ENCODE measurements at regions not wholly inside any gene's neighbourhood (a gene's known extent, or its start where the extent isn't known, plus 50 kb on each side); places are given as distances from the start of the nearest gene placed in this dataset.

DNA sequence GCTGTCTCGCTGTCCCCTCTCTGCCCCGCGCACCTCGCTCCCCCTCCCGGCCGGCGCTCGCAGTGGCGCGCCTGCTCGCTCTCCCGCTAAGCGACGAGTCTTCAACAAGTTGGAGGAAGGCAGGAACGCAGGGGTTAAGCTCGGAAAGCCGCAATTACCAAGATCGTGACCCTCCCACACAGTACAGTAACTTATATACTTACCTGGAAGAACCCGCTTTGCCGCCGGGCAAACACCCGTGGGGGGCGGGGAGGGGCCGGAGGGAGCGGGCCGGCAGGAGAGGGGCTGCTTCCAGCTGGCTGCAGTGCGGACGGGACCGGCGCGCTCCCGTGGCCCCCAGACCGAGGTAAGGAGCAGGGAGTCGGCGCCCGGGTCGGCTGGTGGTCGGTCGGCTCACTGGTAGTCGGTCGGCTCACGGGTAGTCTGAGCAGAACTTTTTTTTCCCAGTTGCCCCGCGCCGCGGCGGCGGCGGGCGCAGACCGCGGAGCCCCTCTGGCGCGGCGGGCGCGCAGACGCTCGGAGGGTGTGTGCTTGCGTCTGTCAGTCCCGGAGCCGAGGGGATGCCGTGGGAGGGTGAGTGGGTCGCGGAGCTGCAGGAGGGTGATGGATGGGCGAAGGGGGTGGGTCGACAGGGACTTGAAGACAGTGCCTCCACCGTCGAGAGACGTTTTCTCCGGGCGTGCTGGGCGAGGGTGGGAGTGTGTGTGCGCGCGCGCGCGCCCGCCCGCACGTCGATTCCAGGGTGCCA lies 101.2 kb upstream of the HSD17B12 start:
- TF ChIP-seq, protein P1, sequence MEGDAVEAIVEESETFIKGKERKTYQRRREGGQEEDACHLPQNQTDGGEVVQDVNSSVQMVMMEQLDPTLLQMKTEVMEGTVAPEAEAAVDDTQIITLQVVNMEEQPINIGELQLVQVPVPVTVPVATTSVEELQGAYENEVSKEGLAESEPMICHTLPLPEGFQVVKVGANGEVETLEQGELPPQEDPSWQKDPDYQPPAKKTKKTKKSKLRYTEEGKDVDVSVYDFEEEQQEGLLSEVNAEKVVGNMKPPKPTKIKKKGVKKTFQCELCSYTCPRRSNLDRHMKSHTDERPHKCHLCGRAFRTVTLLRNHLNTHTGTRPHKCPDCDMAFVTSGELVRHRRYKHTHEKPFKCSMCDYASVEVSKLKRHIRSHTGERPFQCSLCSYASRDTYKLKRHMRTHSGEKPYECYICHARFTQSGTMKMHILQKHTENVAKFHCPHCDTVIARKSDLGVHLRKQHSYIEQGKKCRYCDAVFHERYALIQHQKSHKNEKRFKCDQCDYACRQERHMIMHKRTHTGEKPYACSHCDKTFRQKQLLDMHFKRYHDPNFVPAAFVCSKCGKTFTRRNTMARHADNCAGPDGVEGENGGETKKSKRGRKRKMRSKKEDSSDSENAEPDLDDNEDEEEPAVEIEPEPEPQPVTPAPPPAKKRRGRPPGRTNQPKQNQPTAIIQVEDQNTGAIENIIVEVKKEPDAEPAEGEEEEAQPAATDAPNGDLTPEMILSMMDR (IDR thresholded peaks at IDR 0.05): peak; percentile 31
- Histone ChIP-seq H3K4me1 (peaks cover 39% of the 10 kb centered on the region), H3K36me3 (ENCODE audit: insufficient read depth in 1 of 2, low read depth in 1 of 2) (no peaks in the 10 kb centered on the region), H3K27me3 (ENCODE audit: insufficient read depth in 3 of 3, low read length in 2 of 3) (peaks cover 4 to 98% (median 43%) of the 10 kb centered on the region in 3 donors), H3K9me3 (no peaks in the 10 kb centered on the region), H3K27ac (no peak overlapping the region), H3K4me3 (peak overlapping the region; percentile 75)
- 0% methylated on average over 55 to 83 of the region's 83 CpGs for WGBS, 3 donors
- ATAC-seq (peak; percentile 52 to 75 (median 52)), DNase-seq (no peak)
- intact Hi-C loops (cut with DNase I): loop anchor here in 1 of 2 donors (10.0 kb wide), 1 partner anchor 135 kb away; no protein-coding TSS in a partner anchor

DNA sequence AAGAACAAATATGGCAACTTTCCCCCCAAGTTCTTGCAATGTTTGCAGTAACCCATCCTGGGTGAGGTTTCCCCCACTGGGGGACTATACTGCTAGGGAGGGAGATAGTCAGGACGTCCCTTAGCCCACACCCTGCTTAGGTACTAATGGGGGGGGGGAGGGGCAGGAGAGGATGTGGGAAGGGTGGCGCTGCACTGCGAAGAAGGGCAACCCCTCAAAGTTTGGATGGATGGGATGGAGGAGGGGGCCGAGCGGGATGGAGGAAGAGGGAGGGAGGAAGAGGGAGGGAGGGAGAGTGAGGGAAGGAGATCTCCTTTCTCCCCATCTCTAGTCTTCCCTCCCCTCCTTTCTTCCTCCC lies 100.6 kb upstream of the HSD17B12 start:
- H3K4me1 ChIP-seq: peaks cover 36% of the 10 kb centered on the region

DNA sequence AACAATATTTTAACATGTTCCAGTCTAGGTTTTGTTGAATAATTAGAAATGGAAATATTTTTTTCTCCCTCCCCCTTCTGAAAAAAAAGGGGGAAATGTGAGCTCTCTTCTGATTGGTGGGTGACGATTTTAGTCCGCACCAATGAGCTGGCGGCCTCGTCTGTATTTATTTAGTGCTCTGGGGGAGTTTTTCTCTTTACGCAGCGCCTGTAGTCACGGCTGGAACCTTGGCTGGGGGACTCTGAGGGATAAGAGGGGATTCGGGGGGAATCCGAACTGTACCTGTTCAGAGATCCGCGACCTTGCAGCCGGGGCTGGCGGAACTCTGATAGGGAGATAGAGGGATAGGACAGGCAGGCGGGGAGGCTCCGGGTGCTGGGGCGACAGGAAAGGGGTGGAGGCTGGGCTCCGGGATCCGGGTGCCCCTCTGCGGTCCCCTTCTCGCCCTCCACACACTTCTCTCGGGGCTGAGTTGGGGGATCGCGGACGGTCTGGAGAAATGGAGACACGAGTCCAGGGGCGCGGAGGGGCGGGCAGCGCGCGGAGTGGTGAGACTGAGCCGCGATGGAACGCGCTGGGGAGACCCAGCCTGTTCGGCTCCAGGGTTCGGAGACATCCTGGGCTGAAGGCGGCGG lies 99.7 kb upstream of the HSD17B12 start:
- TF ChIP-seq, protein P1 (IDR thresholded peaks at IDR 0.05): no peak
- intact Hi-C loops (cut with DNase I): no loop called here
- peaks cover 28% of the 10 kb centered on the region for H3K4me1 ChIP-seq
- ATAC-seq (peak in 1 of 4 donors; percentile 44), DNase-seq (no peak)
- no peak overlapping the region for H3K27ac ChIP-seq
- WGBS, 3 donors: 0 to 2% (median 1%) methylated on average over 34 to 39 of the region's 39 CpGs
- no peaks in the 10 kb centered on the region for H3K36me3 ChIP-seq (ENCODE audit: insufficient read depth in 1 of 2, low read depth in 1 of 2)
- H3K9me3 ChIP-seq: no peaks in the 10 kb centered on the region
- peak overlapping the region; percentile 75 for H3K4me3 ChIP-seq
- H3K27me3 ChIP-seq (ENCODE audit: insufficient read depth in 3 of 3, low read length in 2 of 3): peaks cover 4 to 93% (median 40%) of the 10 kb centered on the region in 3 donors

More for the DNA sequence above, 100.6 kb upstream of the HSD17B12 start:
- TF ChIP-seq, protein P1 (IDR thresholded peaks at IDR 0.05): no peak
- Histone ChIP-seq H3K27ac (no peak overlapping the region), H3K36me3 (ENCODE audit: insufficient read depth in 1 of 2, low read depth in 1 of 2) (no peaks in the 10 kb centered on the region), H3K4me3 (peak overlapping the region; percentile 75), H3K27me3 (ENCODE audit: insufficient read depth in 3 of 3, low read length in 2 of 3) (peaks cover 4 to 98% (median 46%) of the 10 kb centered on the region in 3 donors), H3K9me3 (no peaks in the 10 kb centered on the region)
- WGBS, 3 donors: 0 to 4% (median 0%) methylated on average over 4 to 5 of the region's 5 CpGs
- DNase-seq (no peak), ATAC-seq (peak in 1 of 4 donors; percentile 18)
- intact Hi-C loops (cut with DNase I): loop anchor here in 1 of 2 donors (10.0 kb wide), 1 partner anchor 135 kb away; no protein-coding TSS in a partner anchor

DNA sequence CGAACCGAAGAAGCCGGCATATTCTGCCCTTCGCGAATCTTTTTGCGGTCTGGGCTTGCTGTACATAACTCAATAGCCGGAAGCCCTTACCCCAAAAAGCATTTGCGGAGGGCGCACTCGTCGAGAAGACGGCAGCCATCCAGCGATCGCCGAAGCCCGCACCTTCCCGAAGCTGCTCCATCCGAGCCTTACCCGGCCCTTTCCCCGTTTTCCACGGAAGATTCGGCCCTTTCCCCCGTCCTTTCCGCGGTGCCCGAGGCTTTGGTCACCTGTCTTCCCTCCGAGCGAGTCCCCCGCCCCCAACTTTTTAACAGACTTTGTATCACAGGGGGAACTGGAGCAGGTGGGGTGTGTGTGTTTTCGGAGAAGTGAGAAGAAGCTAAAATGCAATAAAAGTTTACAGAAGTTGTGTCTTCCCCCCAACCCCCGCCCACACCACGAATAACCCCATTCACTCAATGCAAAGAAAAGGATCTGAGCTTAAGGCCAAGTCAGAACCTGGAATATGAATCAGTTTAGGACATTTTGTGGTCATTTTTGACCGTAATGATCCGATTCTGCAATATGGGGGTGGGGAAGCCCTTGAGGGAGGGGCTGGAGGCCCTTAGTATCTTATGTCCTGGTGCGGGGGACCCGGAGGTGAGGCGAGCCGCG lies 99.0 kb upstream of the HSD17B12 start:
- peaks cover 4 to 89% (median 39%) of the 10 kb centered on the region in 3 donors for H3K27me3 ChIP-seq (ENCODE audit: insufficient read depth in 3 of 3, low read length in 2 of 3)
- peaks cover 22% of the 10 kb centered on the region for H3K4me1 ChIP-seq
- intact Hi-C loops (cut with DNase I): no loop called here
- WGBS, 3 donors: 1 to 2% (median 1%) methylated on average over 34 to 39 of the region's 39 CpGs
- TF ChIP-seq, protein P1 (IDR thresholded peaks at IDR 0.05): no peak
- no peak overlapping the region for H3K27ac ChIP-seq
- H3K36me3 ChIP-seq (ENCODE audit: insufficient read depth in 1 of 2, low read depth in 1 of 2): no peaks in the 10 kb centered on the region
- no peaks in the 10 kb centered on the region for H3K9me3 ChIP-seq
- DNase-seq: no peak
- no peak for ATAC-seq
- H3K4me3 ChIP-seq: peak overlapping the region; percentile 75

All from psoas muscle (tissue), 7 donors.